ENCODE measurements at regions not wholly inside any gene's neighbourhood (a gene's known extent, or its start where the extent isn't known, plus 50 kb on each side); places are given as distances from the start of the nearest gene placed in this dataset.

- FAIRE-seq, result no peak
- DNase-seq (ENCODE audit: low spot score in 2 of 2), result no peak
Observed at GRCh38 chr3:187966636-187967406, 187.1 kb upstream of the LPP start.

- FAIRE-seq (no peak), DNase-seq (ENCODE audit: low spot score in 2 of 2) (no peak)
Observed at GRCh38 chr3:187967993-187968392, 186.0 kb upstream of the LPP start.

GRCh38 chr3:187968883-187969580 lies 184.9 kb upstream of the LPP start:
- DNase-seq (ENCODE audit: low spot score in 2 of 2) (no peak), FAIRE-seq (no peak)

- FAIRE-seq, result no peak
- no peak for DNase-seq (ENCODE audit: low spot score in 2 of 2)
Observed at GRCh38 chr3:187969581-187969950, 184.4 kb upstream of the LPP start.

- FAIRE-seq (no peak), DNase-seq (ENCODE audit: low spot score in 2 of 2) (no peak)
Observed at GRCh38 chr3:187970106-187970505, 183.9 kb upstream of the LPP start.

- DNase-seq (ENCODE audit: low spot score in 2 of 2) (no peak), FAIRE-seq (no peak)
Observed at GRCh38 chr3:187971629-187972028, 182.3 kb upstream of the LPP start.

- no peak for FAIRE-seq
- no peak for DNase-seq (ENCODE audit: low spot score in 2 of 2)
Observed at GRCh38 chr3:187972454-187972853, 181.5 kb upstream of the LPP start.

- FAIRE-seq (no peak), DNase-seq (ENCODE audit: low spot score in 2 of 2) (no peak)
Observed at GRCh38 chr3:187973977-187974870, 179.7 kb upstream of the LPP start.

GRCh38 chr3:187974871-187975271 lies 179.1 kb upstream of the LPP start:
- FAIRE-seq, result no peak
- DNase-seq (ENCODE audit: low spot score in 2 of 2), result no peak

- FAIRE-seq, result no peak
- no peak for DNase-seq (ENCODE audit: low spot score in 2 of 2)
Observed at GRCh38 chr3:187975561-187976364, 178.2 kb upstream of the LPP start.

- DNase-seq (ENCODE audit: low spot score in 2 of 2), result no peak
- FAIRE-seq, result no peak
Observed at GRCh38 chr3:187976365-187976900, 177.5 kb upstream of the LPP start.

GRCh38 chr3:187977659-187978058 lies 176.3 kb upstream of the LPP start:
- no peak for FAIRE-seq
- no peak for DNase-seq (ENCODE audit: low spot score in 2 of 2)

- DNase-seq (ENCODE audit: low spot score in 2 of 2) (no peak), FAIRE-seq (no peak)
Observed at GRCh38 chr3:187978433-187979011, 175.4 kb upstream of the LPP start.

GRCh38 chr3:187979564-187979963 lies 174.4 kb upstream of the LPP start:
- FAIRE-seq (no peak), DNase-seq (ENCODE audit: low spot score in 2 of 2) (no peak)

- no peak for FAIRE-seq
- DNase-seq (ENCODE audit: low spot score in 2 of 2), result no peak
Observed at GRCh38 chr3:187980861-187981260, 173.1 kb upstream of the LPP start.

GRCh38 chr3:187982142-187982541 lies 171.8 kb upstream of the LPP start:
- FAIRE-seq (no peak), DNase-seq (ENCODE audit: low spot score in 2 of 2) (no peak)

GRCh38 chr3:187983484-187984124 lies 170.4 kb upstream of the LPP start:
- DNase-seq (ENCODE audit: low spot score in 2 of 2), result no peak
- FAIRE-seq, result no peak

- FAIRE-seq (no peak), DNase-seq (ENCODE audit: low spot score in 2 of 2) (no peak)
Observed at GRCh38 chr3:187985647-187986046, 168.3 kb upstream of the LPP start.

- no peak for DNase-seq (ENCODE audit: low spot score in 2 of 2)
- no peak for FAIRE-seq
Observed at GRCh38 chr3:187986514-187986934, 167.4 kb upstream of the LPP start.

Measured in frontal cortex (tissue), 3 donors.